Kidney (tissue), 13 donors: ENCODE measurements at regions not wholly inside any gene's neighbourhood (a gene's known extent, or its start where the extent isn't known, plus 50 kb on each side); places are given as distances from the start of the nearest gene placed in this dataset.

ENCODE experiments used
- DNase-seq, 5 donors: peaks; one replicate each; pipeline ENCODE4 v3.0.0-alpha.2; 2013 to 2020
- FAIRE-seq: peaks from 2 replicates; lab custom pipeline; 2012; peaks lifted over from hg19 to GRCh38; lab: Jason Lieb, UNC
- H3K27ac ChIP-seq, 2 donors: one replicate each; pipeline ENCODE4 v1.7.0; 2013; ENCODE audit warnings: low read depth in 2 of 2, low read length in 2 of 2, inconsistent platforms in 1 of 2
- H3K27me3 ChIP-seq: one replicate; pipeline ENCODE4 v1.7.1; 2013; ENCODE audit warnings: low read length, inconsistent platforms; ENCODE audit not compliant: control insufficient read depth, insufficient read depth
- H3K36me3 ChIP-seq, 3 donors: one replicate each; pipeline versions ENCODE4 v1.7.0 to v1.7.1; 2013; ENCODE audit warnings: low read length in 3 of 3, control low read depth in 1 of 3, inconsistent platforms in 1 of 3; ENCODE audit not compliant: insufficient read depth in 3 of 3, control insufficient read depth in 2 of 3
- H3K4me1 ChIP-seq, 3 donors: one replicate each; pipeline versions ENCODE4 v1.7.0 to v1.7.1; 2013; ENCODE audit warnings: low read length in 3 of 3, inconsistent platforms in 1 of 3, low read depth in 1 of 3; ENCODE audit not compliant: control insufficient read depth in 2 of 3, insufficient read depth in 2 of 3
- H3K4me3 ChIP-seq, 3 donors: one replicate each; pipeline versions ENCODE4 v1.7.0 to v1.8.1; 2013; ENCODE audit warnings: low read length in 3 of 3, control low read depth in 1 of 3, inconsistent platforms in 1 of 3
- H3K9ac ChIP-seq, 3 donors: one replicate each; pipeline versions ENCODE4 v1.7.0 to v1.7.1; 2013; ENCODE audit warnings: low read length in 3 of 3, control low read depth in 1 of 3, inconsistent platforms in 1 of 3
- H3K9me3 ChIP-seq, 3 donors: one replicate each; pipeline versions ENCODE4 v1.7.0 to v1.7.1; 2013; ENCODE audit warnings: low read length in 3 of 3, control low read depth in 1 of 3, inconsistent platforms in 1 of 3; ENCODE audit not compliant: control insufficient read depth in 2 of 3, insufficient read depth in 1 of 3
- CTCF ChIP-seq: IDR thresholded peaks from 3 replicates; pipeline ENCODE4 v1.5.1; 2012; ENCODE audit warnings: mild to moderate bottlenecking, moderate library complexity, borderline replicate concordance; ENCODE audit not compliant: insufficient read depth; ENCODE audit errors: extremely low read depth
- intact Hi-C: fragments of 100-400 bp; cut with DNase I; formaldehyde crosslinking; loops from one replicate; pipeline ENCODE4 v1.11.1; 2022
- donor health status: control.
- donor health status: control.
- donor health status: control.
- donor health status: control.
- donor health status: control.
- donor health status: DM: yes; HTN: yes; CAD: no.
- donor health status: Normal renal cell carcinoma (clear cell type).

- DNase-seq (no peak), FAIRE-seq (no peak)
- Histone ChIP-seq H3K4me3 (no peak overlapping the region), H3K27me3 (no peaks in the 10 kb centered on the region), H3K4me1 (no peaks in the 10 kb centered on the region), H3K9me3 (no peaks in the 10 kb centered on the region), H3K36me3 (no peaks in the 10 kb centered on the region), H3K27ac (no peak overlapping the region), H3K9ac (no peak overlapping the region)
- intact Hi-C loops, result no loop called here
- TF ChIP-seq CTCF, result no peak
These were observed 103.5 kb downstream of the RPS24 start for GRCh38 chr10:78137147-78137546.

DNA sequence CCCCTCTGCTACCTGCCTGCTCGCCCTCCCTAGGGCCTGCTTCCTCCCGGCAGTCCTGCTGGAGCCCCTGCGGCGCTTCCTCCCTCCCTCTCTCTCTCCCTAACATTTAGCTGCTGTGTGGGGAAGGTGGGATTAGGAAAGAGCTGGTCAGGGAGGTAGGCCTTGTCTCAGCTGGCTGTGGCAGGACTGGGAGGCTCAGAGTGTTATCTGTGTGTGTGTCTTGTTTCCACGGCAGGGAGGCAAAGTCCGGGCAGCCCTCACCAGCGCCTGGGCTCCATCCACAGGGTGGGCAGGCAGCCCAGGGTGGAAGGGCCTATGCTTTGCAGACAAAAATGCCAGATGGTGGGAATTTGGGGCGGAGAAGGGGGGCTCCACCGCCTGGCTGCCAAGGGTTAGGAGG, 105.7 kb downstream of the RPS24 start:
- H3K36me3 ChIP-seq, result no peaks in the 10 kb centered on the region
- H3K4me1 ChIP-seq, result no peaks in the 10 kb centered on the region
- H3K27ac ChIP-seq, result no peak overlapping the region
- intact Hi-C loops, result no loop called here
- no peak overlapping the region for H3K9ac ChIP-seq
- no peaks in the 10 kb centered on the region for H3K9me3 ChIP-seq
- no peaks in the 10 kb centered on the region for H3K27me3 ChIP-seq
- TF ChIP-seq CTCF, result no peak
- FAIRE-seq, result no peak
- H3K4me3 ChIP-seq, result no peak overlapping the region
- DNase-seq, result no peak

DNA sequence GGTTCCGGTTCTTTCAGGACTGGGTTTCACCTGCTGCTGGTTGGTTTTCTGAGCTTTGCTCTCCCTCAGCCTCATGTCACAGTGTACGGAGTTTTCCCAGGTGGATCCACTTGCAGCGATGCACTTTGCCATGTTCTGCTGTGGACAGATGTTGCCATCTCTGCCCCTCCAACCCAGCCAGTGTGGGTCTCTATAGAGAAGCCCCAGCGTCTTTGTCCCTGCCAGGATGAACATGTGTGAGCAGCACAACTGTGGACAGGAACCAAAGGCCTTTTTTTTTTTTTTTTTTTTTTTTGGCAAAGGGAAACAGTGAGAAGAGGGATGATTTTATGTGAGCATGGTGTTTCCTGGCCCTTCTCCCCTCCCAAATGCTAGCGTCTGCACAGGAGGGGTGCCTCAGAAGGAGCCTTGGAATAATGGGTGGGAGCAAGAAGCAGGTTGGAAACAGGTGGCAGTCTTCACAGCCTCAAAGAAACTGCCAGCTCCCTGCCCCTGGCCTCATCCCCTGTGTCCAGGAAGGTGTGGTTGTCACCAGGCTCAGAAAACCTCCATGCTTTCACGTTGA, 106.5 kb downstream of the RPS24 start:
- Histone ChIP-seq H3K9ac (no peak overlapping the region), H3K36me3 (no peaks in the 10 kb centered on the region), H3K9me3 (no peaks in the 10 kb centered on the region), H3K4me1 (no peaks in the 10 kb centered on the region), H3K27ac (no peak overlapping the region), H3K27me3 (no peaks in the 10 kb centered on the region), H3K4me3 (no peak overlapping the region)
- no peak for TF ChIP-seq CTCF
- FAIRE-seq, result no peak
- intact Hi-C loops, result no loop called here
- DNase-seq, result no peak

GRCh38 chr10:78143576-78143975, 109.9 kb downstream of the RPS24 start:
- Histone ChIP-seq H3K9me3 (no peaks in the 10 kb centered on the region), H3K27ac (no peak overlapping the region), H3K4me1 (no peaks in the 10 kb centered on the region), H3K36me3 (no peaks in the 10 kb centered on the region), H3K27me3 (no peaks in the 10 kb centered on the region), H3K4me3 (no peak overlapping the region), H3K9ac (no peak overlapping the region)
- FAIRE-seq (no peak), DNase-seq (no peak)
- intact Hi-C loops, result no loop called here
- no peak for TF ChIP-seq CTCF
